IgD-negative memory B cell (primary cell): ENCODE measurements at regions not wholly inside any gene's neighbourhood (a gene's known extent, or its start where the extent isn't known, plus 50 kb on each side); places are given as distances from the start of the nearest gene placed in this dataset.
"Not testable (repeated sequence)": the region's sequence is repeated elsewhere in the genome, so short reads cannot be mapped to it uniquely, and the experiment has no call there.

Experiments used
- H3K27ac Mint-ChIP-seq, 3 donors: one replicate each; pipeline ENCODE4 v1.8.0; 2020 to 2022; ENCODE audit warnings: mild to moderate bottlenecking in 3 of 3, mixed read lengths in 3 of 3, moderate library complexity in 1 of 3
- H3K27me3 Mint-ChIP-seq: one replicate; pipeline ENCODE4 v1.8.0; 2021; ENCODE audit warnings: mixed read lengths
- H3K36me3 Mint-ChIP-seq: one replicate; pipeline ENCODE4 v1.8.0; 2020; ENCODE audit warnings: mild to moderate bottlenecking, mixed read lengths
- H3K4me1 Mint-ChIP-seq, 3 donors: one replicate each; pipeline ENCODE4 v1.8.0; 2020 to 2022; ENCODE audit warnings: mixed read lengths in 3 of 3, mild to moderate bottlenecking in 1 of 3
- H3K4me3 Mint-ChIP-seq, 4 donors: one replicate each; pipeline ENCODE4 v1.8.0; 2020 to 2022; ENCODE audit warnings: mild to moderate bottlenecking in 4 of 4, mixed read lengths in 4 of 4, moderate library complexity in 3 of 4
- H3K9me3 Mint-ChIP-seq, 3 donors: one replicate each; pipeline ENCODE4 v1.8.0; 2020 to 2021; ENCODE audit warnings: mixed read lengths in 3 of 3, mild to moderate bottlenecking in 1 of 3

DNA sequence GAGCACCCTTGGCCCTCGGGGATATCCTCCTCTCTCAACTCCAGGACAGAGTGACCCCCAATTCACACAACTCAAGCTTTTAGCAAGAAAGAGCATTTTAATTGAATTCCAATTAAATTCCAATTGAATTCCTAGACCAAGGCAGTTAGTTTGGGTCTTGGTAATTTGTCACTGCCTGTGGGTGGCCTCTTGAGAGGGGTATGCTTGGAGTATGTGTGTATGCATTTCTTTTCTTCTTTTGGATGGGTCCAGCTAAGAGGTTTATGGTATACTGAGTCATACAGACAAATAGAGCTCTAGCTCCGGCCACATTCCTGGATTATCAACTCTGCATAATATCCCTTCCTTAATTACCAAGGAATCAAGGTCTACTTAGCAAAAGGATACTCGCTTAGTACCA lies 136.7 kb downstream of the PCTP start:
- H3K4me3 Mint-ChIP-seq, result no peak overlapping the region
- H3K27me3 Mint-ChIP-seq, result no peaks in the 10 kb centered on the region
- H3K4me1 Mint-ChIP-seq, result no peaks in the 10 kb centered on the region
- no peaks in the 10 kb centered on the region for H3K9me3 Mint-ChIP-seq
- no peak overlapping the region for H3K27ac Mint-ChIP-seq
- H3K36me3 Mint-ChIP-seq, result no peaks in the 10 kb centered on the region

DNA sequence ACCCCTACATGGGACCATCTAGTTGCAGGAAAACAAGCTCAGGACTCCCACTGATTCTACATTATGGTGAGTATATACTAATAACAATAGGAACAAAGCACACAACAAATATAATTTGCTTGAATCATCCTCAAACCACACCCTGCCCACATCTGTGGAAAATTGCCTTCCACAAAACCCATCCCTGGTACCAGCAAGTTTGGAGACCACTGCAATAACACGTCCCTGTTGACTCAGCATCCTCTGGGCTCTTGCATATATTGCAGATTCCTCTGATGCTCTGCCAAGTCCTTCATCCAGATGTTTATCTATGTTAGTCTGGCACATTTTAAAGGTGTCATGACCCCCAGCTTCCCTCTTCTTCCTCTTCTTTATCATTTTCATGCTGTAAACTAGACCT lies 138.4 kb downstream of the PCTP start:
- H3K4me1 Mint-ChIP-seq, result no peaks in the 10 kb centered on the region
- no peaks in the 10 kb centered on the region for H3K9me3 Mint-ChIP-seq
- H3K36me3 Mint-ChIP-seq, result no peaks in the 10 kb centered on the region
- no peak overlapping the region for H3K27ac Mint-ChIP-seq
- H3K27me3 Mint-ChIP-seq, result no peaks in the 10 kb centered on the region
- no peak overlapping the region for H3K4me3 Mint-ChIP-seq

DNA sequence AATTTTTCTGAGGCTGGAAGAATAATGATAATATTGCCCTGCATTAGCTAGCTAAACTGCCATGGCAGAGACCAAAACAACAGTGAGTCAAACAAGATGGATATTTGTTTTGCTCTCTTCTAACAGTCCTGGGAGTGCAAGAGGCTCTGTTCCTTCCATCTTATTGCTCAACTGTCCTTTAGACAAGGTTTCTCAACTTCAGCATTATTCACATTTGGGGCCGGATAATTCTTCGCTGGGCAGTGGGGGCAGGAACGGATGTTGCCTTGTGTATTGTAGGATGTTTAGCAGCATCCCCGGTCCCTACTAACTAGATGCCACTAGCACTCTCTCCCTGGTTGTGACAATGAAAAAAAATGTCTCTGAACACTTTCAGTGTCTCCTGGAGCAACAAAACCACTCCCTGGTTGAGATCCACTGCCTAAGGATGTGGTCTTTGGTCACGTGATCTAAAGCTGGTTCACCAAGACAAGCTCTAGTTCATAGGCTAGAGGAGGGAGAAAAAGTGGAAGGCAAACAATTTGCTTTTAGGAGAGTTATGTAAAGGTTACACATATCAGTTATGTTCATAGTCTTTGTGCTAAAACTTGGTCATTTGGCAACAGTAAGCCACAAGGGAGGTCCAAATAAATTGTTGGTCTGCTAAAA lies 144.4 kb downstream of the PCTP start:
- no peak overlapping the region for H3K27ac Mint-ChIP-seq
- no peaks in the 10 kb centered on the region for H3K36me3 Mint-ChIP-seq
- H3K27me3 Mint-ChIP-seq, result no peaks in the 10 kb centered on the region
- H3K4me1 Mint-ChIP-seq, result no peaks in the 10 kb centered on the region
- no peak overlapping the region for H3K4me3 Mint-ChIP-seq
- H3K9me3 Mint-ChIP-seq, result peaks cover 0 to 3% (median 0%) of the 10 kb centered on the region in 3 donors

DNA sequence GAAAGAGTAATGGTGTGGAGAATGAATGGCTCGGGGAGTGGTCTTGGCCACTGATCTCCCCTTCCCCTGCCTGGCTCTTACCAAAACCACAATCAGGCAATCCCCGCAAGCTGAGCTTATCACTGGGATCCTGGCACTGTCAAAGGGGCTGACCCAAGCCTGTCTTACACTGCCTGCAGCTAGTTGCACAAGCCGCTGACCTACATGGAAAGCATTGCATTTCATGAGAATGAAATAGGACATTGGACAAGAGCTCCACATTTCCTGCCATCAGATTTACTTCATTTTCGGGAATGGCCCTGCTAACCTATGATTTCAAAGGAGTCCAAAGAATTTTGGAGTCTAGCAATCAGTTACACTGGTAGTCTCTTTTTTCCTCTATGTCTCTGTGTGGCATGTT lies 146.4 kb downstream of the PCTP start:
- no peak overlapping the region for H3K27ac Mint-ChIP-seq
- H3K36me3 Mint-ChIP-seq, result no peaks in the 10 kb centered on the region
- H3K9me3 Mint-ChIP-seq, result peaks cover 0 to 3% (median 0%) of the 10 kb centered on the region in 3 donors
- H3K4me3 Mint-ChIP-seq, result no peak overlapping the region
- no peaks in the 10 kb centered on the region for H3K4me1 Mint-ChIP-seq
- peaks cover 2% of the 10 kb centered on the region for H3K27me3 Mint-ChIP-seq

DNA sequence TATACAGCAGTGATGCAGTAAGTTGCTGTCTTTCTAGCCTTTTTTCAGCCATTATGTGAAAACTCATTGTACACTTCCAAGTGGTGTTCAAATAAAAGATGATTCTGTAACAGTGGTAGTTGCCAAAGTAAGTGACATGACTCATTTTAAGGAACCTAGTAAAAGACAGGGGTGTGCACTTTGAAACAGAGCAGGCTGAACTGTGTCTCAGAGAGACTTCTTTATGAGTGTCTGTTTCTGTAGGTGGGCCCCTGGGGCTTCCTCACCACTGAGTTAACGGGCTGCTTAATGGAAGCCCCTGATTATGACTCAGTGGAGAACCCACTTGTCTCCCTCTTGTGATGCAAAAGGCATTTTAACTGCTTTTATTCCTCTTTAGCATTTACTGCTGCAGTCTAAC lies 147.3 kb downstream of the PCTP start:
- Mint-ChIP-seq H3K4me3 (no peak overlapping the region), H3K27ac (no peak overlapping the region), H3K9me3 (peaks cover 0 to 3% (median 2%) of the 10 kb centered on the region in 3 donors), H3K27me3 (peaks cover 2% of the 10 kb centered on the region), H3K36me3 (no peaks in the 10 kb centered on the region), H3K4me1 (no peaks in the 10 kb centered on the region)

DNA sequence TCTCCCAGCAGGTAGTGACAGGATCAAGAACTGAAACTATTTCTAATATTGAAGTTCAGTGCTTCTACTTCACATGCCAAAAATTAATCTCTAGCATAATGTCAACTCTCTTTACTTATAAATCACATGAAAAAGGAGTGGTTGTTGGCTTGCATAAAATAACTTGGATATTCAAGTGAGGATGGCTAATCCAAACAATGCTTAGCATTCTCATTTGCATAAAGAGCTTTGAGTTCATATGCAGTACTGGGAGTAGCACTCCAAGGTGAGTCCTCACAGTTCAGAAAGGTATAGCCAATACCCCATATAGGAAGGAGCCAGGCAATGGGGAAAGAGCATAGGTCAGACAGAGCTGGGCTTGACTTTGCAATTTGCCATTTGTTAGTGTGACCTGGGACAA lies 149.3 kb downstream of the PCTP start:
- H3K27ac Mint-ChIP-seq, result no peak overlapping the region
- peaks cover 0 to 2% (median 0%) of the 10 kb centered on the region in 3 donors for H3K9me3 Mint-ChIP-seq
- H3K4me3 Mint-ChIP-seq, result no peak overlapping the region
- no peaks in the 10 kb centered on the region for H3K4me1 Mint-ChIP-seq
- no peaks in the 10 kb centered on the region for H3K36me3 Mint-ChIP-seq
- peaks cover 2% of the 10 kb centered on the region for H3K27me3 Mint-ChIP-seq

DNA sequence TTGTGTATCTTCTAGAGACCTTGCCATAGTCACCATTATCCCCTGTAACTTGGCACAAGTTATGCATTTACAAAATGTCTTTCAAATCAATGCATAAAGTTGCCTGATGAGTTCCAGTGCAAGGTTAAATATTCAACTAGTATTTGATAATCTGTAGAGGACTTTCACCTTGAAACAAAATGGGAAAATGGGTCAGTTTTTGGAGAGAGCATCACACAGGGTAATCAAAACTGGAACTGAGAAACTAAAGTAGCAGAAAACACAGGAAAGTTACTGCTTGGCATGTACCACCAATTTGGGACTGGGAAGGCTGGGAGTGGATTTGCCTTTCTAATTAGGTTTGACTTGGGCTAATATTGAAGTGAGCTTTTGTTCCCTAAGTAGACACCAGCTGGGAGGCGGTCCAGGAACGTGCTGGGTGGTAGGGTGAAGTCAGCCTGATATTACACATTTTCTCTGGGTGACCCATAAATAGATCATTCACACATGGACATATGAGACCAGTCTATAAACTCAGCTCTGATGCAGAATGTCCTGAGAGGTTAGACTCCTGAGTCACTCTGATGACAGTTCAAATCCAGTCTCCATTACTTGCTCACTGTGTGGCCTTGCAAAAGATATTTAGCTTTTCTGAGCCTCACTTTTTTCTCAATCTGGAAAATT lies 152.3 kb downstream of the PCTP start:
- Mint-ChIP-seq H3K36me3 (no peaks in the 10 kb centered on the region), H3K4me1 (no peaks in the 10 kb centered on the region), H3K27me3 (peaks cover 2% of the 10 kb centered on the region), H3K27ac (no peak overlapping the region), H3K4me3 (no peak overlapping the region), H3K9me3 (peaks cover 0 to 5% (median 2%) of the 10 kb centered on the region in 3 donors)

DNA sequence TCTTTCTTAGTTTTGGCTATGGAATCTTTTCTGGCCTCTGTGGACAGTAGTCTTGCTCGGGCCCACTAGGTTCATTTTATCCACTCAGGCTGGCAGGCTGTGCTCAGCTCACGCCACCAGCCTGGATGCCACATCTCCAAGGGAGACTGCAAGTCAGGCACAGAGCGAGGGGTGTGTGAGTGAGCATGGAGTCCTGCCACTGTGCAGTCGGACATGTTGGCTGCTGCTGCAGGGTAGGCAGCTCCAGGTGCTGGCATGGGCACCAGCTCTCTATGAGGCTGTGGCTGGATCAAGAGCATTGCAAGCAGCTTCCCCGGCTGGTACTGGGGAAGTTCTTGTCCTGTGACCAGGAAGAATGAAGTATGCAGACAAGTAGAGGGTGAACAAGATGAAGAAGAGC lies 158.9 kb downstream of the PCTP start:
- Mint-ChIP-seq H3K36me3 (no peaks in the 10 kb centered on the region), H3K27me3 (peaks cover 3% of the 10 kb centered on the region), H3K9me3 (peaks cover 0 to 9% (median 2%) of the 10 kb centered on the region in 3 donors), H3K4me1 (no peaks in the 10 kb centered on the region), H3K4me3 (no peak overlapping the region), H3K27ac (peak overlapping the region in 1 of 3 donors; percentile 76)

DNA sequence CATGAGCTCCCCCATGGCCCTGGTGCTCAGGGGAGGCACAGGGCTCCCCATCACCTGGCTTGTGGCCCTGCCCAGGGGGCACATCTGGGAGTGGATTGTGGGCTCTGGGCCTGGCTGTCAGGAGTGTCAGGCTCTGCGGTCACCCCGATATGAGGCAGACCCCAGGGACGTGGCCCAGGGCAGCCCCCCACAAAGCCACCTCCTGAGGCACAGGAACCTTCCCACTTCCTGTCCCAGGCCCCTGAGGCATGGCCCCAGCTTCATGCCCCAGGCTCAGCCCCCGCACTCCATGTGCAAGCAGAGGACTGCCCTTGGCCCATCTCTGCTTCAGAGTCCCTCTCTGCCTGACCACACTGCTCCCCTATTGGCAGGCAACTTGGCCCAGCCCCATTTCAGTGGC lies 160.3 kb downstream of the PCTP start:
- H3K4me3 Mint-ChIP-seq, result no peak overlapping the region
- H3K27me3 Mint-ChIP-seq, result peaks cover 3% of the 10 kb centered on the region
- H3K4me1 Mint-ChIP-seq, result no peaks in the 10 kb centered on the region
- H3K9me3 Mint-ChIP-seq, result peaks cover 0 to 9% (median 2%) of the 10 kb centered on the region in 3 donors
- H3K36me3 Mint-ChIP-seq, result no peaks in the 10 kb centered on the region
- H3K27ac Mint-ChIP-seq, result no peak overlapping the region

DNA sequence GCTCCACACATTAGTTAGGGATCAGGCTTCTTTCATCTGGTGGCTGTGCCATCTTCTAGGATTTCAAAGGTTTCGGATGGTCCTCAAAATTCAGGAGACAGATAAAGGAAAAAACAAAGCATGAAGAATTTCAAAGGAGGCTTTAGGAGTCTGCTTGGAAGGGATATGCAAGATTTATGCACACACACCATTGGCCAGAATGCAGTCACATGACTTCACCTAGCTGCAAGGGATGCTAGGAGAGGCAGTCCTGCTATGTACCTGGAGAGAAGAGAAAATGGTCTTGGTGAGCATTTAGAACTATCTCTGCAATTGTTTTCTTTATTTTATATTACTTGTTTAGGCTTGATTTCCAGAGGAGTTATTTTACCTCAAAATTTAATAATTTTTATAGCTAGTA lies 174.6 kb downstream of the PCTP start:
- Mint-ChIP-seq H3K4me1 (peaks cover 0 to 2% (median 0%) of the 10 kb centered on the region in 3 donors), H3K27ac (no peak overlapping the region), H3K36me3 (no peaks in the 10 kb centered on the region), H3K27me3 (no peaks in the 10 kb centered on the region), H3K4me3 (no peak overlapping the region), H3K9me3 (peaks cover 4 to 9% (median 5%) of the 10 kb centered on the region in 3 donors)

DNA sequence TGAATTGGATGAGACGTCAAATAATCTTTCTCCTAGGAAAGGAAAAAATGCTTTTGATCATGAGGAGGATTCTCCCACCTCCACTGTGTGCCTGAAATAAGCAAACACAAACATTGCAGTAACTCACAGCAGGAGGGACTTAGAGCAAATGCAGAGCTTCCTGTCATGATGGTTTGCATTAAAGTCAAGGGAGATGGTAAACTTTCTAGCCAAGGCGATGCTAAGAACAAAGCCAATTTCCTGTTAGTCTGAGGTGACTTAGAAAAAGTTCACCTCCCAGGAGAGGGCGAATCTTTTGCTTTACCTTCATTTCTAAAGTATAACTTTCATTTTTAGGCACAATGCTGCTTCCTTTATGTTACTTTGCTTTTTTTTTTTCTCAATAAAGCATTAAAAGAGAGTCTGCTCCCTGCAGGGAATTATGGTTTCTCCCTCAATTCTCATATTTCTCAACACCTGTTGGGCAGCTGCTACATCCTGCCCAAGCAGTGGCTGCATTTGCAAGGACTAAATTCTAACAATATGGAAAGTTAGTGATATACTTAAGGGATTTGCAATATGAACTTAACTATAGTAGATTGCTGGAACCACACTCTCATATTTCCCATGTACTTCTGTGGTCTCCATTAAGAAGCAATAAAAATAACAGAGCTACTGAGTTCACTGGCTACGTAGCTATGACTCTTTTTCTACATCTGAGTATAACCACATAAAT lies 175.6 kb downstream of the PCTP start:
- no peak overlapping the region for H3K4me3 Mint-ChIP-seq
- H3K27ac Mint-ChIP-seq, result no peak overlapping the region
- no peaks in the 10 kb centered on the region for H3K36me3 Mint-ChIP-seq
- H3K27me3 Mint-ChIP-seq, result no peaks in the 10 kb centered on the region
- H3K9me3 Mint-ChIP-seq, result peaks cover 4 to 9% (median 5%) of the 10 kb centered on the region in 3 donors
- H3K4me1 Mint-ChIP-seq, result peaks cover 0 to 2% (median 0%) of the 10 kb centered on the region in 3 donors

DNA sequence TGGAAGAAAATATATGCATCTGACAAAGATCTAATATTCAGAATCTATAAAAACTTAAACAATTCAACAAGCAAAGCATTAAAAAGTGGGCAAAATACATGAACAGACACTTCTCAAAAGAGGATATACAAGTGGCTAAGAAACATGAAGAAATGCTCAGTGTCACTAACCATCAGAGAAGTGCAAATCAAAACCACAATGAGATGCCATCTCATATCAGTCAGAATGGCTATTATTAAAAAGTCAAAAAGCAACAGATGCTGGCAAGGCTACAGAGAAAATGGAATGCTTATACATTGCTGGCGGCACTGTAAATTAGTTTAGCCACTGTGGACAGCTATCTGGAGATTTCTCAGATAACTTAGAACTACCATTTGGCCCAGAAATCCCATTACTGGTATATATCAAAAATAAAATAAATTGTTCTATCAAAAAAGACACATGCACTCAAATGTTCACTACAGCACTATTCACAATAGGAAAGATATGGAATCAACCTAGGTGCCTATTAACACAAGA lies 179.5 kb downstream of the PCTP start:
- Mint-ChIP-seq H3K4me1 (peaks cover 0 to 2% (median 0%) of the 10 kb centered on the region in 3 donors), H3K27me3 (no peaks in the 10 kb centered on the region), H3K27ac (no peak overlapping the region), H3K36me3 (no peaks in the 10 kb centered on the region), H3K4me3 (no peak overlapping the region), H3K9me3 (peaks cover 4 to 6% (median 6%) of the 10 kb centered on the region in 3 donors)

DNA sequence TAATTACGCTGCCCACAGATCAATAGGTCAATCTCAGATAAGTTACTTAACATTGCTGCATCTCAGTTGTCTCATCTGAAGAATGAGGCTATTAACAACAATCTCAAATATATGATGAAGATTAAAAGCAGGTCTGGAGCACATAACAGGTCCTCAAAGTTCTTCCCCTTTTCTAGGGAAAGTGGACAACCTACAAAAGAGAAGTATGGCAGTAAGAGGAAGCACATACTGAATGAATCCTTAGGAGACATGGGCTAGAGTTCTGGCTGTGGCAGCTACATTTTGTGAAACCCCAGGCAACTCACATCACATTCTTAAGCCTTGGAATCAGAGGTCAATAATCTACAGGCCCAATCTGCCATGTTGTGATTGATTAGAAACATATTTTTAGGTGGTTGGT lies 180.6 kb downstream of the PCTP start:
- Mint-ChIP-seq H3K27me3 (no peaks in the 10 kb centered on the region), H3K27ac (no peak overlapping the region), H3K9me3 (peaks cover 0 to 6% (median 2%) of the 10 kb centered on the region in 3 donors), H3K36me3 (no peaks in the 10 kb centered on the region), H3K4me3 (no peak overlapping the region), H3K4me1 (peaks cover 0 to 2% (median 0%) of the 10 kb centered on the region in 3 donors)

DNA sequence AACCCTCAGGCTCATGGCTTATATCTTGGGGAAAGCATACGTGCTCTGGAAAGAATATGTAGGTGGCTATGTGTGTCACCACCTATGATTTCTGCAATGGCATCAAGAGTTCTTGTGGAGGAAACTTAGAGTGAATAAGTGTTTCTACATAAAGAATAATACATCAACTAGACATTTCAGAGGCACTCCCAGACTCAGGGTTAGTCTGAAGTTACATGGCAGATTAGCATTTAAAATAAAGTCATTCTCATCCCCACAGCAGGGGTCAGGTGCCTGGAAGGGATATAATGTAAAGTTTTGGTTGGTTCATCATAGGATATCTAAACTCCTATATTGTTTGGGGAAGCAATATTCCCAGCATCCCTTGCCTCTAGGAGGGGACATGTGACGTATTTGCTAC lies 182.1 kb downstream of the PCTP start:
- no peaks in the 10 kb centered on the region for H3K36me3 Mint-ChIP-seq
- peak overlapping the region in 1 of 4 donors; percentile 19 for H3K4me3 Mint-ChIP-seq
- H3K27me3 Mint-ChIP-seq, result no peaks in the 10 kb centered on the region
- no peak overlapping the region for H3K27ac Mint-ChIP-seq
- peaks cover 0 to 6% (median 2%) of the 10 kb centered on the region in 3 donors for H3K9me3 Mint-ChIP-seq
- no peaks in the 10 kb centered on the region for H3K4me1 Mint-ChIP-seq

DNA sequence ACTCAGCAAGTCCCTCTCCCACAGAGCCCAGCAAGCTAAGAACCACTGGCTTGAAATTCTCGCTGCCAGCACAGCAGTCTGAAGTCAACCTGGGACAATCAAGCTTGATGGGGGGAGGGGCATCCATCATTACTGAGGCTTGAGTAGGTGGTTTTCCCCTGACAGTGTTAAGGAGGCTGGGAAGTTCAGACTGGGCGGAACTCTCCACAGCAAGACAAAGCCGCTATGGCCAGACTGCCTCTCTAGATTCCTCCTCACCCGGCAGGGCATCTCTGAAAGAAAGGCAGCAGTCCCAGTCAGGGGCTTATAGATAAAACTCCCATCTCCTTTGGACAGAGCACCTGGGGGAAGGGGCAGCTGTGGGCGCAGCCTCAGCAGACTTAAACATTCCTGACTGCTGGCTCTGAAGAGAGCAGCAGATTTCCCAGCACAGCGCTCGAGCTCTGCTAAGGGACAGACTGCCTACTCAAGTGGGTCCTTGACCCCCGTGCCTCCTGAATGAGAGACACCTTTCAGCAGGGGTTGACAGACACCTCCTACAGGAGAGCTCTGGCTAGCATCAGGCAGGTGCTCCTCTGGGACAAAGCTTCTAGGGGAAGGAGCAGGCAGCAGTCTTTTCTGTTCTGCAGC lies 188.4 kb downstream of the PCTP start:
- not testable (repeated sequence) for H3K27ac Mint-ChIP-seq, H3K27me3 Mint-ChIP-seq, H3K36me3 Mint-ChIP-seq, H3K4me1 Mint-ChIP-seq, H3K4me3 Mint-ChIP-seq
- peaks cover 4 to 21% (median 18%) of the 10 kb centered on the region in 3 donors for H3K9me3 Mint-ChIP-seq
